GM12874 (cell line): ENCODE measurements at regions not wholly inside any gene's neighbourhood (a gene's known extent, or its start where the extent isn't known, plus 50 kb on each side); places are given as distances from the start of the nearest gene placed in this dataset.

Source experiments
- CTCF ChIP-seq: IDR thresholded peaks from 2 replicates; pipeline ENCODE4 v1.5.1; 2011; ENCODE audit warnings: low read depth, mild to moderate bottlenecking, control low read depth, low read length, moderate library complexity; ENCODE audit not compliant: insufficient read depth

GRCh38 chr7:119688831-119689230 lies 584.1 kb upstream of the KCND2 start:
- no peak for TF ChIP-seq CTCF

GRCh38 chr7:119692541-119692940 lies 580.4 kb upstream of the KCND2 start:
- no peak for TF ChIP-seq CTCF

GRCh38 chr7:119694506-119694905 lies 578.5 kb upstream of the KCND2 start:
- no peak for TF ChIP-seq CTCF

GRCh38 chr7:119696336-119696735 lies 576.6 kb upstream of the KCND2 start:
- no peak for TF ChIP-seq CTCF

- TF ChIP-seq CTCF = no peak
Observed at GRCh38 chr7:119703895-119704294, 569.1 kb upstream of the KCND2 start.

- TF ChIP-seq CTCF = no peak
Observed at GRCh38 chr7:119706608-119707007, 566.4 kb upstream of the KCND2 start.

GRCh38 chr7:119708891-119709290 lies 564.1 kb upstream of the KCND2 start:
- no peak for TF ChIP-seq CTCF

- no peak for TF ChIP-seq CTCF
Observed at GRCh38 chr7:119711104-119711503, 561.9 kb upstream of the KCND2 start.
